Activated CD4-positive, alpha-beta T cell treated with anti-CD3 and anti-CD28 coated beads for 4 hours (primary cell): ENCODE measurements at regions not wholly inside any gene's neighbourhood (a gene's known extent, or its start where the extent isn't known, plus 50 kb on each side); places are given as distances from the start of the nearest gene placed in this dataset.
"Not testable (repeated sequence)": the region's sequence is repeated elsewhere in the genome, so short reads cannot be mapped to it uniquely, and the experiment has no call there.

Source experiments
- DNase-seq, 2 donors: peaks; one replicate each; pipeline ENCODE4 v3.0.0-alpha.2; 2020

DNA sequence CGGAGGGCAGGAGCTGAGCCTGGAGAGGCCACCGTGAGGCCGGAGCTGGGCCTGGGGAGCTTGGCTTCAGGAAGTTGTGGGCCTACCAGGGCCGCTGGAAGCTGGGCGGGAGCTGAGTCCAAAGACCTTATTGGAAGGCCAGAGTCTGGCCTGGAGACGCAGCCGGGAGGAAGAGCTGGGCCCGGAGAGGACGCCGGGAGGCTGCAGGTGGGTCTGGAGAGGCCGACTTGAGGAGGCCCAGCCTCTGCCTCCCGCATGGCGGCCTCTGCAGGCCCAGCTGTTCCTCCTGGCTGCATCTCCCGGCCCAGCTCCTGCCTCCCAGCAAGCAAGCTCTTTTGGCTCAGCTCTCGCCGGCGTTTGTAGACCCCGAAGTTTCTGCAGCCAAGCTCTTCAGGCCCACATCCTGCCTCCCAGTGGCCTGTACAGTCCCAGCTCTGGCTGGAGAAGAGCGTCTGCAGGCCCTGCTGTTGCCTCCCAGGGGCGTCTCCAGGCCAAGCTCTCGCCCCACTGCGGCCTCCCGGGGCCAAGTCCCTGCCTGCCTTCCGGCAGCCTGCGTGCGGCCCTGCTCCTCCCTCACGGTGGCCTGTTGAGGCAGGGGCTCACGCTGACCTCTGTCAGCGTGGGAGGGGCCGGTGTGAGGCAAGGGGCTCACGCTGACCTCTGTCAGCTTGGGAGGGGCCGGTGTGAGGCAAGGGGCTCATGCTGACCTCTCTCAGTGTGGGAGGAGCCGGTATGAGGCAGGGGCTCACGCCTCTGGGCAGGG is 70.4 kb upstream of the COBL start:
- DNase-seq, result not testable (repeated sequence)

DNA sequence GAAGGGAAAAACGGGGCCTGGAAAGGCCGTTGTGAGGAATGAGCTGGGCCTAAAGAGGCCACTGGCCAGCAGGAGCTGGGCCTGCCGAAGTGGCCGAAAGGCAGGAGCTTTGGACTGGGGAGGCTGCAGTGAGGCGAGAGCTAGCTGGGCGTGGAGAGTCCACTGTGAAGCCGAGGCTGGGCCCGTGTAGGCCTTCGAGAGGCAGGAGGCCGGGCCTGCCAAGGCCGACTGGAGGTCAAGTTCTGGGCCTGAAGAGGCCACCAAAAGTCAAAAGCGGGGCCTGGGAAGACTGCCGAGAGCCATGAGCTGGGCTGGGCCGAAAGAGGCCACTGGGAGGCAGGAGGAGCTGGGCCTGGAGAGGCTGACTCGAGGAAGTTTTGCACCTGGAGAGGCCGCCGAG is 69.6 kb upstream of the COBL start:
- not testable (repeated sequence) for DNase-seq

DNA sequence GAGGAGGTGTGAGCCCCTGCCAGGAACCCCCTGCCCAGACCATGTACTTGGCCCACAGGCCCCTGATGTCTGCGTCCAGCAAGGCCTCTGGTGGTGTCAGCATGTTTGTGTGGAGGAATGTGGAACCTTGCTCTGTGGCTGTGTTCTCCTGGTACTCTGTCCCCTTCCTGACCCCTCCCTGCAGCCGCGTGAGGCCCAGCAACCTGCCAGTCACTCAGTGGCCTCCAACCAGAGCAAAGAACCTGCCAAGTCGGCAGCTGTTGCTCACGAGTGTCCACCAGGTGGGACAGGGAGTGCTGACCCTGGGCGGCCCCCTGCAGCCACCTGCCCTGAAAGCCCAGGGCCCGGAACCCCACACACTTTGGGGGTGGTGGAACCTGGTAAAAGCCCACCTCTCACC is 65.6 kb upstream of the COBL start:
- not testable (repeated sequence) for DNase-seq

DNA sequence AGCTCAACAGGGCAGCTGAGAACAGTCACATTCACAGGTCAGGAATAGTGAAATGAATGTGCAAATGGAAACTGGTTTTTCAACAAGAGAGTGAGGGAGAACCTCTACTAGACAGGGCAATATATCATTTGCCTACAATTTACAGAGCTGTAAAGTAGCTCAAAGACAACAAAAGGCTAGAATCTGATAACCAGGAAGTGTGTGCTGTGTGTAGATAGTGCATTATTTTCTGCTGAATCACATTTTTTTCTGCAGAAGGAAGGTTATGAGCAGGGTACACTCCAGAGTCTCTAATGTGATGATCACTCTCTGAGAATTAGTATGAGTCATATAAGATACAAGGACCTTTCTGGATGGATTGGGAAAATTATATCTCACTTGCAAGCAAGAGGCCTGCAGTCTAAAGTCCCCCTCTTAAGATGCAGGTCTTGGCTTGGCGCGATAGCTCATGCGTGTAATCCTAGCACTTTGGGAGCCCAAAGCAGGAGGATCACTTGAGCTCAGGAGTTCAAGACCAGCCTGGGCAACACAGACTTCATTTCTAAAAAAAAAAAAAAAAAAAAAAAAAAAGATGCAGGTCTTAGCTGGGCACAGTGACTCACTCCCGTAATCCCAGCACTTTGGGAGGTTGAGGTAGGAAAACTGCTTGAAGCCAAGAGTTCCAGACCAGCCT is 59.9 kb upstream of the COBL start:
- no peak for DNase-seq

DNA sequence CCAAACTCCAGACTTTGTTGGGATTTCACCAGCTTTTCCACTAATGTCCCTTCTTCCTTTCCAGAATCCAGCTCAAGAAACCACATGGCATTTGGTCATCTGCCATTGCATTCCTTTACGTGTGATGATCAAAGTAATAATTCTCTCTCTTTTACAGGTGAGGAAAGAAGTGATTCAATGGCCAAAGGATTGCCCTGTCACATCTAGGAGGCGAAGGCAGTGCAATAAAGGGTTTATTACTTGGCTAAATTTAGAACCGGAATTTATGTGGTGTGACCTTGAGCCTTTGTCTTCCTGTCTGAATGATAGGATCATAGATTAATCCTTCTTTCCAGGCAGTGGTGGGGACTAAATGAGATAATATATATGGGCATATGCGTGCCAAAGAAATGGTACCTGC is 58.3 kb upstream of the COBL start:
- no peak for DNase-seq

DNA sequence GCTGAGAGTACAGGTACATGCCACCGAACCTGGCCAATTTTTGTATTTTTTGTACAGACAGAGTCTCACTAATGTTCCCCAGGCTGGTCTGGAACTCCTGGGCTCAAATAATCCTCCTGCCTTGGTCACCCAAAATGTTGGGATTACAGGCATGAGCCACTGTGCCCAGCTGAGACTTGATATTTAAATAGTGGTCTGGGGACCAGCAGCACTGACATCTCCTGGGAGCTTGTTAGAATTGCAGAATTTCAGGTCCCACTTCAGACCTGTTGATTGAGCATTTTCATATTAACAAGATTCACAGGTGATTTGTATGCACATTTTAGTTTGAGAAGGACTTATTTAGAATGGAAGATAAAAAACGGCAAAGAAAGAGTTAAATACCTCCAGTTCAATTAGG is 57.0 kb upstream of the COBL start:
- DNase-seq, result not testable (repeated sequence)

DNA sequence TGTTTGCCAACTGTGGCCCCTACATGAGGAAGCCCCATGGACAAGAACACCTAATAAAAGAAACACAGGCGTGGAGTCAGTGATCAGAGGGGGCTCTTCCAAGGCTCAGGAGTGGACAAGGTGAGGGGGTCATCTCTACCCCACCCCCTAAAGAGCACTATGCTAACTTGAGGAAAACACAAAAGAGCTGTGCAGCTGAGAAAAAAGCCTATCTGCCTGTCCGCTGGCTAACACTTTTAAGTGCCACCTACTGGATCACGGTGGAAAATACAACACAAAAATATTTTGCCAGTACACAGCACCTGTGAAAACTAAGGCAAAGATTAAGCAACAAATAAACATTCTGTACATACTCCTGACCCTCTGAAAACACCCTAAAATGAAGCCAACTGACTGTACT is 53.1 kb upstream of the COBL start:
- DNase-seq, result no peak

DNA sequence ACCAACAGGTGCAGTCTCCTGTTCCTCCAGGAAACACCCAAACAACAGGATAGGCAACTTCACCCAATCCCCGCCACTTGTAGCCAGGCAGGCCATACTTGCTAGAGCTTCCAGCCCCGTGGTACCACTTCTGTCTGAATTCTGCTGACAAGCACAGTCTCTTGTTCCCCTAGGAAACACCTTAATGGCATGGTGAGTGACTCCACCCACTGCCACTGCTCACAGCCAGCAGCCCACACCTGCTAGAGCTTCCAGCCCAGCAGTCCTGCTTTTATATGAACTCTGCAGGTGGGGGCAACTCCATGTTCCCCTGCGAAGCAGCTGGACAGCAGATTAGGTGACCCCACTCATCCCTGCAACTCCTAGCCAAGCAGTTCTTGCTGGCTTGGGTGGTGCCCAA is 52.6 kb upstream of the COBL start:
- not testable (repeated sequence) for DNase-seq

DNA sequence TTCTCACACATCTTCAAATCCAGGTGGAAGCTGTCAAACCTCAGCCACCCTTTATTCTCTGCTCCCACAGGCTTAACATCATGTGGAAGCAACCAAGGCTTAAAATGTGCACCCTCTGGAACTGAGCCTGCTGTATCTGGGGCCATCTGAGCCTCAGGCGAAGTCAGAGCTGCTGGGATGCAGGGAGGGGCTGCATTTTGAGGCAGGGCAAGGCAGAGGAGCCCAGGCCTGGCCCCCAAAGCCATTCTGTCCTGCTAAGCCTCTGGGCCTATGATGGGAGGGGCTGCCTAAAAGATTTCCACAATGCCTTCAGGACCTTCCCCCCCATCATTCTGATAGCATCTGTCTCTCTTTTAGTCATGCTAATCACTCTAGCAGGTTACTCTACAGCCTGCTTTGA is 51.7 kb upstream of the COBL start:
- no peak for DNase-seq

DNA sequence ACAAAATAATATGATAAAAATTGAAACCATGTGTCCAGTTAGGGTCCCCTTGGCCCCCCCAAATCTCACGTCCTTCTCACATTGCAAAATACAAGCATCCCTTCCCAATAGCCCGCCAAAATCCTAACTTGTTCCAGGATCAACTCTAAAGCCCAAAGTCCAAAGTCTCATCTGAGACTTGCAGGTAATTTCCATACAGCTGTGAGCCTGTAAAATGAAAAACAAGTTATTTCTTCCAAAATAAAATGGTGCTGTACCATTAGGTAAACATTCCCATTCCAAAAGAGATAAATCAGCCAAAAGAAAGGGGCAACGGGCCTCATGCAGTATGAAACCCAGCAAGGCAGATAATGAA is 51.0 kb upstream of the COBL start:
- no peak for DNase-seq

DNA sequence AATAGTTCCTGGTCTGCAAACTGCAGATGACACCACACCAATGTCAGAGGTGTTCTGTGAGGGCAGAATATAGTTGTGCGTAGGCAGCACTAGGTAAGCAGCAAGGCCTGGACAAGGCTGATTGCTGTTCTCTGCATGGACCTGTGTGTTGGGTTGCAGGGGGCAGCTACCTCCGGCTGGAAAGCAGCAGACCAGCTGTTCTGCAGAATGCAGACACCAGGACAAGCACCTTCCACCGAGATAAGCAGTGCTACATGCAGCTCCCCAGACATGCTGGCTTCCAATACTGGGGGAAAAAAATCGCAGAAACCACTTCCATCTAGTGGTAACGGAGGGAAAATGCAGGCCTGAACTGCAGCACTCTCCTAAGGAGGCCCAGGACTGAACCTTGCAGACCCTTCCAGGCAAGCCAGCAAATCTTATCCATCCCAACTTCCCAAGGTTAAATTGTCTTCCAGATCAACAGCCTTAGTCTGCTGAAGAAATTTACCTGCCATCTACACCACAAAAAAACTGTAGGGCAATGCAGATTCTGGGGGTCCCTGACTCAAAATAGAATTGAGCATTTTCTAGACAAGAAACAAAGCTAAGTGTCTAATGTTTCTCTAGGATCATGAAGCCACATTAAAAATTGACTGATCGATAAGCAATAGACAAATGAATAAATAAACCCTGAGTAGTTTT is 50.5 kb upstream of the COBL start:
- no peak for DNase-seq
